RPMI8226 (cell line): ENCODE measurements at regions not wholly inside any gene's neighbourhood (a gene's known extent, or its start where the extent isn't known, plus 50 kb on each side); places are given as distances from the start of the nearest gene placed in this dataset.
"Not testable (repeated sequence)": the region's sequence is repeated elsewhere in the genome, so short reads cannot be mapped to it uniquely, and the experiment has no call there.

Source experiments
- DNase-seq: peaks from one replicate; pipeline ENCODE4 v3.0.0-alpha.2; 2015

- DNase-seq: no peak
These were observed 50.2 kb upstream of the FGF3 start for GRCh38 chr11:69869311-69869939.

GRCh38 chr11:69870766-69871165, 51.5 kb upstream of the FGF3 start:
- DNase-seq: no peak

- DNase-seq: no peak
These were observed 54.2 kb upstream of the FGF3 start for GRCh38 chr11:69873166-69874077.

- no peak for DNase-seq
These were observed 55.2 kb upstream of the FGF3 start for GRCh38 chr11:69874178-69874983.

- DNase-seq: no peak
These were observed 55.9 kb upstream of the FGF3 start for GRCh38 chr11:69874984-69875624.

- DNase-seq: no peak
These were observed 56.8 kb upstream of the FGF3 start for GRCh38 chr11:69876013-69876412.

GRCh38 chr11:69877235-69877634, 58.0 kb upstream of the FGF3 start:
- no peak for DNase-seq

- DNase-seq: not testable (repeated sequence)
These were observed 58.5 kb upstream of the FGF3 start for GRCh38 chr11:69877704-69878103.

- no peak for DNase-seq
These were observed 59.1 kb upstream of the FGF3 start for GRCh38 chr11:69878144-69878883.

GRCh38 chr11:69878927-69879728, 59.9 kb upstream of the FGF3 start:
- DNase-seq: no peak

- no peak for DNase-seq
These were observed 60.5 kb upstream of the FGF3 start for GRCh38 chr11:69879729-69880005.

- no peak for DNase-seq
These were observed 61.0 kb upstream of the FGF3 start for GRCh38 chr11:69880041-69880825.

- no peak for DNase-seq
These were observed 61.7 kb upstream of the FGF3 start for GRCh38 chr11:69880826-69881445.

GRCh38 chr11:69881467-69882269, 62.5 kb upstream of the FGF3 start:
- DNase-seq: no peak

- DNase-seq: no peak
These were observed 63.0 kb upstream of the FGF3 start for GRCh38 chr11:69882270-69882608.

GRCh38 chr11:69883292-69884255, 64.4 kb upstream of the FGF3 start:
- no peak for DNase-seq

- DNase-seq: no peak
These were observed 65.1 kb upstream of the FGF3 start for GRCh38 chr11:69884286-69884685.

- DNase-seq: no peak
These were observed 65.5 kb upstream of the FGF3 start for GRCh38 chr11:69884751-69885150.
